ENCODE measurements at regions not wholly inside any gene's neighbourhood (a gene's known extent, or its start where the extent isn't known, plus 50 kb on each side); places are given as distances from the start of the nearest gene placed in this dataset.

DNA sequence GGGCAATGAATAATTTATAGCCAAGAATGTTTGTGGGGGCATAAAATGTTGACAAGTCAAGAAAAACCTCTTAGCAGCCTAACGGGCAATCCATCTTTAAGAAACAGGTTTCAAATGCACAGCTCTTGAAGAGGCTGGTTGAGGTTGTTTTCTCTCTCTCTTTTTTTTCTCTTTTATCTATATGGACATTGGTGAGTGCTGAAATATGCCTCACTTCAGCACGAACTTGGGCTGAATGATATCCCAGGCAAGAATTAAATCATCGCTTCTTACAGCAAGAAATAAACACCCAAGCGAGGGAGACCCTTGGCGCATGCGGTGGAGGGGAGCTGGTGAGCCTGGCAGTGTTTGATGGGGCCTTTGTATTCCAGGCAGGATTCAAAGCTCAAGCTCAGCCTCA, 160.9 kb downstream of the OAT start:
- ATAC-seq (no peak), FAIRE-seq (no peak), DNase-seq (ENCODE audit: low read depth, low spot score) (no peak)
- H3K9me3 ChIP-seq (replicated peaks; ENCODE audit: control insufficient read depth, insufficient read depth, low read length): peaks cover 10% of the 10 kb centered on the region; the same call in 2 of the 3 replicates
- H3K9ac ChIP-seq (ENCODE audit: control insufficient read depth, insufficient read depth, low read length): no peak overlapping the region
- WGBS (ENCODE audit: insufficient coverage, insufficient replicate concordance, low lambda C conversion rate, missing lambda C conversion rate): 72% methylated on average over 6 of the region's 6 CpGs
- CTCF ChIA-PET: interaction anchor here (1.2 to 2.5 kb wide), 3 partner anchors 65 to 262 kb away, joined by 5 to 13 read pairs (median 5); no protein-coding TSS in a partner anchor
- H3K27ac ChIP-seq (ENCODE audit: control insufficient read depth, insufficient read depth): no peak overlapping the region
- H3K4me3 ChIP-seq: no peak overlapping the region
- no peaks in the 10 kb centered on the region for H3K79me2 ChIP-seq (ENCODE audit: control insufficient read depth, insufficient read depth, low read length)
- H2AFZ ChIP-seq (ENCODE audit: control insufficient read depth, low read depth, low read length): no peak overlapping the region
- SMC1A ChIA-PET (ENCODE audit: uncharacterized antibody, unreplicated experiment): interaction anchor here (0.5 to 1.3 kb wide), 6 partner anchors 17 to 263 kb away, joined by 3 to 4 read pairs (median 3); no protein-coding TSS in a partner anchor
- TF ChIP-seq, protein P1, sequence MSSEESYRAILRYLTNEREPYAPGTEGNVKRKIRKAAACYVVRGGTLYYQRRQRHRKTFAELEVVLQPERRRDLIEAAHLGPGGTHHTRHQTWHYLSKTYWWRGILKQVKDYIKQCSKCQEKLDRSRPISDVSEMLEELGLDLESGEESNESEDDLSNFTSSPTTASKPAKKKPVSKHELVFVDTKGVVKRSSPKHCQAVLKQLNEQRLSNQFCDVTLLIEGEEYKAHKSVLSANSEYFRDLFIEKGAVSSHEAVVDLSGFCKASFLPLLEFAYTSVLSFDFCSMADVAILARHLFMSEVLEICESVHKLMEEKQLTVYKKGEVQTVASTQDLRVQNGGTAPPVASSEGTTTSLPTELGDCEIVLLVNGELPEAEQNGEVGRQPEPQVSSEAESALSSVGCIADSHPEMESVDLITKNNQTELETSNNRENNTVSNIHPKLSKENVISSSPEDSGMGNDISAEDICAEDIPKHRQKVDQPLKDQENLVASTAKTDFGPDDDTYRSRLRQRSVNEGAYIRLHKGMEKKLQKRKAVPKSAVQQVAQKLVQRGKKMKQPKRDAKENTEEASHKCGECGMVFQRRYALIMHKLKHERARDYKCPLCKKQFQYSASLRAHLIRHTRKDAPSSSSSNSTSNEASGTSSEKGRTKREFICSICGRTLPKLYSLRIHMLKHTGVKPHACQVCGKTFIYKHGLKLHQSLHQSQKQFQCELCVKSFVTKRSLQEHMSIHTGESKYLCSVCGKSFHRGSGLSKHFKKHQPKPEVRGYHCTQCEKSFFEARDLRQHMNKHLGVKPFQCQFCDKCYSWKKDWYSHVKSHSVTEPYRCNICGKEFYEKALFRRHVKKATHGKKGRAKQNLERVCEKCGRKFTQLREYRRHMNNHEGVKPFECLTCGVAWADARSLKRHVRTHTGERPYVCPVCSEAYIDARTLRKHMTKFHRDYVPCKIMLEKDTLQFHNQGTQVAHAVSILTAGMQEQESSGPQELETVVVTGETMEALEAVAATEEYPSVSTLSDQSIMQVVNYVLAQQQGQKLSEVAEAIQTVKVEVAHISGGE (CRISPR knock-in tag; IDR thresholded peaks at IDR 0.05): no peak
- TF ChIP-seq, protein P2, sequence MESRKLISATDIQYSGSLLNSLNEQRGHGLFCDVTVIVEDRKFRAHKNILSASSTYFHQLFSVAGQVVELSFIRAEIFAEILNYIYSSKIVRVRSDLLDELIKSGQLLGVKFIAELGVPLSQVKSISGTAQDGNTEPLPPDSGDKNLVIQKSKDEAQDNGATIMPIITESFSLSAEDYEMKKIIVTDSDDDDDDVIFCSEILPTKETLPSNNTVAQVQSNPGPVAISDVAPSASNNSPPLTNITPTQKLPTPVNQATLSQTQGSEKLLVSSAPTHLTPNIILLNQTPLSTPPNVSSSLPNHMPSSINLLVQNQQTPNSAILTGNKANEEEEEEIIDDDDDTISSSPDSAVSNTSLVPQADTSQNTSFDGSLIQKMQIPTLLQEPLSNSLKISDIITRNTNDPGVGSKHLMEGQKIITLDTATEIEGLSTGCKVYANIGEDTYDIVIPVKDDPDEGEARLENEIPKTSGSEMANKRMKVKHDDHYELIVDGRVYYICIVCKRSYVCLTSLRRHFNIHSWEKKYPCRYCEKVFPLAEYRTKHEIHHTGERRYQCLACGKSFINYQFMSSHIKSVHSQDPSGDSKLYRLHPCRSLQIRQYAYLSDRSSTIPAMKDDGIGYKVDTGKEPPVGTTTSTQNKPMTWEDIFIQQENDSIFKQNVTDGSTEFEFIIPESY (IDR thresholded peaks at IDR 0.05): no peak
- TF ChIP-seq SMARCA5 (IDR thresholded peaks at IDR 0.05) (no peak), TCF7 (IDR thresholded peaks at IDR 0.05; ENCODE audit: borderline replicate concordance) (no peak)
- peaks cover 8% of the 10 kb centered on the region; the same call in 1 of the 2 replicates for H3K4me1 ChIP-seq (ENCODE audit: control insufficient read depth, insufficient read depth, low read length)
- RAD21 ChIA-PET (ENCODE audit: unreplicated experiment): interaction anchor here (1.5 to 2.0 kb wide), 3 partner anchors 28 to 262 kb away, joined by 3 to 12 read pairs (median 9); no protein-coding TSS in a partner anchor
- H4K20me1 ChIP-seq (ENCODE audit: control insufficient read depth, insufficient read depth): no peaks in the 10 kb centered on the region
- BruUV-seq (replicated peaks): no TSS peak
- intact Hi-C loops (cut with micrococcal nuclease; ENCODE audit: unreplicated experiment): loop anchor here (10.0 kb wide), 1 partner anchor 127 kb away; no protein-coding TSS in a partner anchor
- no peak overlapping the region for H3K4me2 ChIP-seq (ENCODE audit: control insufficient read depth, insufficient read depth)
- in situ Hi-C loops (cut with MboI): no loop called here
- no peaks in the 10 kb centered on the region for H3K36me3 ChIP-seq (ENCODE audit: control insufficient read depth in 2 of 2, insufficient read depth in 2 of 2, low read length in 1 of 2)
- H3K27me3 ChIP-seq (replicated peaks in 1 of 2; ENCODE audit: control insufficient read depth in 2 of 2, insufficient read depth in 2 of 2, low read length in 1 of 2): no peaks in the 10 kb centered on the region
- POLR2A ChIA-PET: no interaction called here

All from GM12878 (cell line).